ENCODE measurements at regions not wholly inside any gene's neighbourhood (a gene's known extent, or its start where the extent isn't known, plus 50 kb on each side); places are given as distances from the start of the nearest gene placed in this dataset.
"Not testable (repeated sequence)": the region's sequence is repeated elsewhere in the genome, so short reads cannot be mapped to it uniquely, and the experiment has no call there.

GRCh38 chr6:76992553-76992952, 470.7 kb downstream of the HTR1B start:
- H3K4me3 ChIP-seq (ENCODE audit: low read depth, low read length), result no peak overlapping the region
- in situ Hi-C loops (cut with HindIII; ENCODE audit: low sequenced_read_pairs), result no loop called here
- TF ChIP-seq CTCF (IDR thresholded peaks at IDR 0.05; ENCODE audit: low read depth, low read length, missing control alignments), result no peak
- no peak for DNase-seq (ENCODE audit: low read depth)

- no peak for DNase-seq (ENCODE audit: low read depth)
- in situ Hi-C loops (cut with HindIII; ENCODE audit: low sequenced_read_pairs), result no loop called here
- TF ChIP-seq CTCF (IDR thresholded peaks at IDR 0.05; ENCODE audit: low read depth, low read length, missing control alignments), result no peak
- H3K4me3 ChIP-seq (ENCODE audit: low read depth, low read length), result no peak overlapping the region
These were observed 478.7 kb downstream of the HTR1B start for GRCh38 chr6:76984572-76984971.

GRCh38 chr6:76982476-76983199, 480.7 kb downstream of the HTR1B start:
- DNase-seq (ENCODE audit: low read depth), result no peak
- H3K4me3 ChIP-seq (ENCODE audit: low read depth, low read length), result no peak overlapping the region
- no peak for TF ChIP-seq CTCF (IDR thresholded peaks at IDR 0.05; ENCODE audit: low read depth, low read length, missing control alignments)
- in situ Hi-C loops (cut with HindIII; ENCODE audit: low sequenced_read_pairs), result no loop called here

GRCh38 chr6:76972474-76972873, 490.8 kb downstream of the HTR1B start:
- TF ChIP-seq CTCF (IDR thresholded peaks at IDR 0.05; ENCODE audit: low read depth, low read length, missing control alignments), result no peak
- DNase-seq (ENCODE audit: low read depth), result no peak
- no peak overlapping the region for H3K4me3 ChIP-seq (ENCODE audit: low read depth, low read length)
- in situ Hi-C loops (cut with HindIII; ENCODE audit: low sequenced_read_pairs), result no loop called here

GRCh38 chr6:76959177-76959576, 504.1 kb downstream of the HTR1B start:
- DNase-seq (ENCODE audit: low read depth); in situ Hi-C loops (cut with HindIII; ENCODE audit: low sequenced_read_pairs); H3K4me3 ChIP-seq (ENCODE audit: low read depth, low read length): not testable (repeated sequence)

GRCh38 chr6:76942203-76942966, 520.9 kb downstream of the HTR1B start:
- DNase-seq (ENCODE audit: low read depth), result no peak
- H3K4me3 ChIP-seq (ENCODE audit: low read depth, low read length), result no peak overlapping the region
- no peak for TF ChIP-seq CTCF (IDR thresholded peaks at IDR 0.05; ENCODE audit: low read depth, low read length, missing control alignments)
- in situ Hi-C loops (cut with HindIII; ENCODE audit: low sequenced_read_pairs), result no loop called here

GRCh38 chr6:76940191-76940590, 523.1 kb downstream of the HTR1B start:
- DNase-seq (ENCODE audit: low read depth), result no peak
- in situ Hi-C loops (cut with HindIII; ENCODE audit: low sequenced_read_pairs), result no loop called here

More at GRCh38 chr6:76940191-76940590, 523.1 kb downstream of the HTR1B start:
- no peak overlapping the region for H3K4me3 ChIP-seq (ENCODE audit: low read depth, low read length)
- TF ChIP-seq CTCF (IDR thresholded peaks at IDR 0.05; ENCODE audit: low read depth, low read length, missing control alignments), result no peak

Measured in astrocyte of the cerebellum (primary cell).